Left cardiac atrium (tissue), 4 donors: ENCODE measurements at regions not wholly inside any gene's neighbourhood (a gene's known extent, or its start where the extent isn't known, plus 50 kb on each side); places are given as distances from the start of the nearest gene placed in this dataset.
"Not testable (repeated sequence)": the region's sequence is repeated elsewhere in the genome, so short reads cannot be mapped to it uniquely, and the experiment has no call there.

ENCODE experiments used
- ATAC-seq, 2 donors: fragments of 200-7000 bp; cut with Tn5 transposase; one replicate each; pipeline ENCODE4 v1.9.1; 2020; ENCODE audit warnings: mild to moderate bottlenecking in 2 of 2, moderate library complexity in 2 of 2
- DNase-seq: peaks from one replicate; pipeline ENCODE4 v3.0.0-alpha.2; 2020
- intact Hi-C, 2 donors: fragments of 100-400 bp; cut with DNase I; formaldehyde crosslinking; loops; one replicate each; pipeline versions ENCODE4 v1.14.1 to v1.15.1; 2022 to 2023
- donor health status: DM: no; HTN: yes; CAD: no.
- donor health status: DM: no; HTN: yes; CAD: no; lungs with severe emphysema.
- donor health status: DM: yes; HTN: yes; CAD: no.
- donor health status: Dilated cardiomyopathy.

- no peak for DNase-seq
- ATAC-seq = peak; percentile 19 to 82
- intact Hi-C loops = no loop called here
Measured at GRCh38 chr6:44739181-44739580, 351.7 kb downstream of the CDC5L start.

DNA sequence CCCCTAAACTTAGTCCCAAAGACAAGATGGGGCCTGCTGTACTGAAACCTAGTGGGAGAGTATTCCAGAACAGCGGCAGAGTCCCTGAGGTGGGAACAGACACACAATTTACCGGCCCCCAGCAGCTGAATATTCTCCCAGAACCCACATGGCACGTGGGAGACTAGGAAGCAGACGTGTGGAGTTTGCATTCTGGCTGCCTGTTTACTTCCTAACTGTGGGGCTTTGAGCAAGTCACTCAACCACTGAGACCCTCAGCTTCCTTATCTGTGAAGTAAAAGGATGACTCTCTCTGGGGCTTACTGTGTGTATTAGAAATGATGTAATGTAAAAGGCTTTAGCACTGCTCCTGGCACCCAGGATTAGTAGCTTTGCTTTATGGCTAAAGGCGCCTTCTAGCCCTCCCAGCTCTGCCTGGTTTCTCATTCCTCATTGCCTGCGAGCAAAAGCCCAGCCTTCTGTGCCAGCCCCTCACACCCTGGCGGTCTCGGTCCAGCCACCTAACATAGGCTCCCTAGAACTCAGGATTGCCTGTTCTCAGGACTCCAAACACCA lies 353.1 kb downstream of the CDC5L start:
- no peak for DNase-seq
- ATAC-seq = no peak
- intact Hi-C loops = no loop called here

- DNase-seq = no peak
- intact Hi-C loops = no loop called here
- no peak for ATAC-seq
Measured at GRCh38 chr6:44742201-44742600, 354.7 kb downstream of the CDC5L start.

GRCh38 chr6:44742828-44743372 lies 355.4 kb downstream of the CDC5L start:
- no peak for DNase-seq
- intact Hi-C loops = no loop called here
- no peak for ATAC-seq

- intact Hi-C loops, ATAC-seq, DNase-seq: not testable (repeated sequence)
Measured at GRCh38 chr6:44760116-44760515, 372.6 kb downstream of the CDC5L start.

- DNase-seq = no peak
- intact Hi-C loops = no loop called here
- no peak for ATAC-seq
Measured at GRCh38 chr6:44761046-44761445, 373.5 kb downstream of the CDC5L start.

- intact Hi-C loops = no loop called here
- no peak for ATAC-seq
- no peak for DNase-seq
Measured at GRCh38 chr6:44762496-44762895, 375.0 kb downstream of the CDC5L start.

GRCh38 chr6:44771647-44772415 lies 384.3 kb downstream of the CDC5L start:
- no peak for DNase-seq
- intact Hi-C loops = no loop called here

DNA sequence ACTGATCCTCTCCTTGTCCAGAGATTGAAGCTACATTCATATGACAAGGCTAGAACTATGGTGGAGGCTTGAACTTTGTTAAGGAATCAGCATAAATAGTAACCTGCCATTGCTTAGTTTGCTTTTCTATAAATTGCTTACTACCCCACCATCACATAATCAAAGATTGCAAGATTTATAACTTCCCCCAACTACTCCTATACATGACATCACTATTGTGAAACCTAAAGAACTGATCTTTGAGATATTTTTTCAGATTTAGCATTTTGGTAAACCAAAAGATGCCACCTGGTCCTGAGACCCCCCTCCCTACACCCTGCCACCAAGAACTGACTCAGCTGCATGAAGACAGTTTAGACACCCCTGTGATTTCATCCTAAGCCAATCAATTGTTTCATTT lies 385.3 kb downstream of the CDC5L start:
- intact Hi-C loops = no loop called here
- no peak for DNase-seq
- no peak for ATAC-seq

More at GRCh38 chr6:44771647-44772415, 384.3 kb downstream of the CDC5L start:
- ATAC-seq = peak in 1 of 2 donors; percentile 41

GRCh38 chr6:44775121-44775520 lies 387.6 kb downstream of the CDC5L start:
- ATAC-seq (no peak), DNase-seq (no peak)
- intact Hi-C loops = no loop called here

DNA sequence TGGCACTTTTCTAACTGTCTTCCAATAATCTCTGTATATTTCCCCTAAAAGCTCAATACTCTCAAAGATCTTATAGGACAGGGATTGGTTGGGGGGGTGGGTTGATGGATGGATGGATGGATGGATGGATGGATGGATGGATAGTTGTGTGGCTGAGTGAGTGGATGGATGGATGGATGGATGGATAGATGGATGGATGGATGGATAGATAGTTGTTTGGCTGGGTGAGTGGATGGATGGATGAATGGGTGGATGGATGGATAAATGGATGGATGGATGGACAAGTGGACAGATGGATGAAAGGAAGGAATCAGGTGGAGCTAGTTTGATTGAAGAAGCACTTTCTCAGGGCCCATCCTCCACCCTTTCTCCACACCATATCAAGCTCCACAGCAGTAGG lies 388.8 kb downstream of the CDC5L start:
- intact Hi-C loops = no loop called here
- no peak for ATAC-seq
- no peak for DNase-seq

GRCh38 chr6:44778513-44778912 lies 391.0 kb downstream of the CDC5L start:
- ATAC-seq (no peak), DNase-seq (no peak)
- intact Hi-C loops = no loop called here
